ENCODE measurements at regions not wholly inside any gene's neighbourhood (a gene's known extent, or its start where the extent isn't known, plus 50 kb on each side); places are given as distances from the start of the nearest gene placed in this dataset.
"Not testable (repeated sequence)": the region's sequence is repeated elsewhere in the genome, so short reads cannot be mapped to it uniquely, and the experiment has no call there.

GRCh38 chr3:162612991-162613390, 1116.4 kb downstream of the OTOL1 start:
- no peak overlapping the region for H3K27ac ChIP-seq
- H3K4me3 ChIP-seq = no peak overlapping the region
- no peak for TF ChIP-seq CTCF (IDR thresholded peaks at IDR 0.05)
- intact Hi-C loops (cut with DNase I) = no loop called here
- no peaks in the 10 kb centered on the region for H3K36me3 ChIP-seq
- no peaks in the 10 kb centered on the region for H3K9me3 ChIP-seq
- no peaks in the 10 kb centered on the region for H3K27me3 ChIP-seq
- no peak for DNase-seq (ENCODE audit: low spot score in 2 of 2)
- no peaks in the 10 kb centered on the region for H3K4me1 ChIP-seq

- Histone ChIP-seq H3K9me3 (peaks cover 0 to 4% of the 10 kb centered on the region in 2 donors), H3K4me3 (no peak overlapping the region), H3K36me3 (no peaks in the 10 kb centered on the region), H3K27me3 (no peaks in the 10 kb centered on the region), H3K27ac (no peak overlapping the region), H3K4me1 (no peaks in the 10 kb centered on the region)
- no peak for TF ChIP-seq CTCF (IDR thresholded peaks at IDR 0.05)
- no peak for DNase-seq (ENCODE audit: low spot score in 2 of 2)
- intact Hi-C loops (cut with DNase I) = no loop called here
Observed at GRCh38 chr3:162626172-162626571, 1129.6 kb downstream of the OTOL1 start.

GRCh38 chr3:162628531-162628930, 1131.9 kb downstream of the OTOL1 start:
- no peaks in the 10 kb centered on the region for H3K36me3 ChIP-seq
- no peak overlapping the region for H3K4me3 ChIP-seq
- TF ChIP-seq CTCF (IDR thresholded peaks at IDR 0.05) = no peak
- no peaks in the 10 kb centered on the region for H3K4me1 ChIP-seq
- DNase-seq (ENCODE audit: low spot score in 2 of 2) = no peak
- no peak overlapping the region for H3K27ac ChIP-seq
- H3K9me3 ChIP-seq = no peaks in the 10 kb centered on the region
- H3K27me3 ChIP-seq = no peaks in the 10 kb centered on the region
- intact Hi-C loops (cut with DNase I) = no loop called here

GRCh38 chr3:162629372-162629771, 1132.8 kb downstream of the OTOL1 start:
- no peaks in the 10 kb centered on the region for H3K9me3 ChIP-seq
- no peak for TF ChIP-seq CTCF (IDR thresholded peaks at IDR 0.05)
- no peak for DNase-seq (ENCODE audit: low spot score in 2 of 2)
- H3K27ac ChIP-seq = no peak overlapping the region
- intact Hi-C loops (cut with DNase I) = no loop called here
- H3K36me3 ChIP-seq = no peaks in the 10 kb centered on the region
- H3K27me3 ChIP-seq = no peaks in the 10 kb centered on the region
- H3K4me3 ChIP-seq = no peak overlapping the region
- H3K4me1 ChIP-seq = no peaks in the 10 kb centered on the region

- no peak overlapping the region for H3K4me3 ChIP-seq
- H3K36me3 ChIP-seq = no peaks in the 10 kb centered on the region
- H3K27me3 ChIP-seq = no peaks in the 10 kb centered on the region
- no peak for DNase-seq (ENCODE audit: low spot score in 2 of 2)
- peaks cover 0 to 1% of the 10 kb centered on the region in 2 donors for H3K9me3 ChIP-seq
- intact Hi-C loops (cut with DNase I) = no loop called here
- H3K27ac ChIP-seq = no peak overlapping the region
- no peak for TF ChIP-seq CTCF (IDR thresholded peaks at IDR 0.05)
- no peaks in the 10 kb centered on the region for H3K4me1 ChIP-seq
Observed at GRCh38 chr3:162632672-162633071, 1136.1 kb downstream of the OTOL1 start.

- intact Hi-C loops (cut with DNase I) = not testable (repeated sequence)
Observed at GRCh38 chr3:162640208-162640607, 1143.6 kb downstream of the OTOL1 start.

More at GRCh38 chr3:162640208-162640607, 1143.6 kb downstream of the OTOL1 start:
- H3K4me1 ChIP-seq; H3K27ac ChIP-seq; DNase-seq (ENCODE audit: low spot score in 2 of 2); H3K9me3 ChIP-seq; H3K4me3 ChIP-seq; H3K27me3 ChIP-seq; H3K36me3 ChIP-seq: not testable (repeated sequence)
